IMR-90 (cell line): ENCODE measurements at regions not wholly inside any gene's neighbourhood (a gene's known extent, or its start where the extent isn't known, plus 50 kb on each side); places are given as distances from the start of the nearest gene placed in this dataset.

Source experiments
- ATAC-seq: fragments of 200-7000 bp; cut with Tn5 transposase; 2 replicates; pipeline ENCODE4 v1.9.1; 2020; ENCODE audit warnings: low read depth, mild to moderate bottlenecking, moderate library complexity
- BruUV-seq: library from RNA; stranded (reverse); fragments of 400-500 nt; replicated peaks from 2 replicates; lab custom pipeline; 2021; lab: Mats Ljungman, UMichigan
- CTCF ChIA-PET: fragments of 300-600 bp; formaldehyde crosslinking; extraction: SDS; loops from one replicate; lab custom pipeline; 2021; ENCODE audit warnings: antibody characterized with exemption; lab: Yijun Ruan, JAX
- POLR2A ChIA-PET: fragments of 300-600 bp; sonication (Branson Sonifier 250); formaldehyde crosslinking; loops from one replicate; lab custom pipeline; 2022; ENCODE audit warnings: antibody characterized with exemption; ENCODE audit not compliant: unreplicated experiment; lab: Charles Lee
- DNase-seq: peaks from one replicate; pipeline ENCODE4 v3.0.0; 2013
- H2AFZ ChIP-seq: replicated peaks from 2 replicates; pipeline ENCODE3; 2013; ENCODE audit warnings: low read length, mild to moderate bottlenecking; ENCODE audit not compliant: poor library complexity
- H2AK5ac ChIP-seq: 2 replicates; pipeline ENCODE4 v1.6.1; 2013; ENCODE audit warnings: low read depth, low read length, inconsistent platforms
- H2AK9ac ChIP-seq: replicated peaks from 2 replicates; pipeline ENCODE3; 2013; ENCODE audit warnings: mild to moderate bottlenecking, low read depth, low read length, moderate library complexity; ENCODE audit not compliant: poor library complexity
- H2BK120ac ChIP-seq: 2 replicates; pipeline ENCODE4 v1.6.1; 2013; ENCODE audit warnings: low read depth, low read length, inconsistent platforms
- H2BK15ac ChIP-seq: 3 replicates; pipeline ENCODE4 v1.6.1; 2013; ENCODE audit warnings: low read depth, low read length, inconsistent platforms
- H2BK20ac ChIP-seq: 2 replicates; pipeline ENCODE4 v1.6.1; 2013; ENCODE audit warnings: low read depth, mild to moderate bottlenecking, inconsistent platforms, low read length, moderate library complexity
- H2BK5ac ChIP-seq: 2 replicates; pipeline ENCODE4 v1.6.1; 2013; ENCODE audit warnings: mild to moderate bottlenecking, low read depth, low read length, inconsistent platforms; ENCODE audit not compliant: poor library complexity, severe bottlenecking
- H3K14ac ChIP-seq: replicated peaks from 2 replicates; pipeline ENCODE4 v1.6.1; 2013; ENCODE audit warnings: low read depth, low read length, inconsistent platforms
- H3K18ac ChIP-seq: 2 replicates; pipeline ENCODE4 v1.6.1; 2013; ENCODE audit warnings: low read depth, low read length, control low read depth
- H3K23ac ChIP-seq: 2 replicates; pipeline ENCODE4 v1.6.1; 2013; ENCODE audit warnings: low read depth, low read length, inconsistent platforms
- H3K27ac ChIP-seq: 2 replicates; pipeline ENCODE4 v1.5.1; 2013; ENCODE audit warnings: mild to moderate bottlenecking, control low read depth, low read length; ENCODE audit not compliant: insufficient read depth
- H3K27me3 ChIP-seq: 2 replicates; pipeline ENCODE4 v1.6.1; 2013; ENCODE audit warnings: low read length; ENCODE audit not compliant: control insufficient read depth, insufficient read depth
- H3K36me3 ChIP-seq: 2 replicates; pipeline ENCODE4 v1.6.1; 2013; ENCODE audit warnings: low read length, mixed read lengths; ENCODE audit not compliant: control insufficient read depth, insufficient read depth
- H3K4ac ChIP-seq: 2 replicates; pipeline ENCODE4 v1.6.1; 2013; ENCODE audit warnings: low read depth, low read length, inconsistent platforms
- H3K4me1 ChIP-seq: 2 replicates; pipeline ENCODE4 v1.6.1; 2013; ENCODE audit warnings: low read length, mixed read lengths; ENCODE audit not compliant: control insufficient read depth, insufficient read depth
- H3K4me2 ChIP-seq: 2 replicates; pipeline ENCODE4 v1.6.1; 2013; ENCODE audit warnings: low read depth, mild to moderate bottlenecking, control low read depth, low read length, moderate library complexity
- H3K4me3 ChIP-seq: 2 replicates; pipeline ENCODE4 v1.5.1; 2013; ENCODE audit warnings: low read depth, mild to moderate bottlenecking, control low read depth, low read length, moderate library complexity; ENCODE audit not compliant: insufficient read depth
- H3K56ac ChIP-seq: 2 replicates; pipeline ENCODE4 v1.6.1; 2013; ENCODE audit warnings: low read length, inconsistent platforms; ENCODE audit not compliant: insufficient read depth; ENCODE audit errors: extremely low read depth
- H3K79me1 ChIP-seq, 2 experiments: 2 replicates each; pipeline ENCODE4 v1.6.1; 2013; ENCODE audit warnings: low read length in 2 of 2, inconsistent platforms in 1 of 2, low read depth in 1 of 2
- H3K9ac ChIP-seq: 2 replicates; pipeline ENCODE4 v1.6.1; 2013; ENCODE audit warnings: low read depth, low read length, control low read depth
- H3K9me1 ChIP-seq: 2 replicates; pipeline ENCODE4 v1.6.1; 2013; ENCODE audit warnings: low read length, inconsistent platforms; ENCODE audit not compliant: insufficient read depth
- H3K9me3 ChIP-seq: 2 replicates; pipeline ENCODE4 v1.6.1; 2013; ENCODE audit warnings: low read length; ENCODE audit not compliant: control insufficient read depth, insufficient read depth
- H4K20me1 ChIP-seq: 2 replicates; pipeline ENCODE4 v1.6.1; 2013; ENCODE audit warnings: low read length, inconsistent platforms; ENCODE audit not compliant: insufficient read depth
- H4K5ac ChIP-seq: 2 replicates; pipeline ENCODE4 v1.6.1; 2013; ENCODE audit warnings: mild to moderate bottlenecking, low read depth, low read length, control low read depth
- H4K8ac ChIP-seq, 2 experiments: 2 replicates each; pipeline ENCODE4 v1.6.1; 2013; ENCODE audit warnings: low read depth in 2 of 2, low read length in 2 of 2, control low read depth in 1 of 2, inconsistent platforms in 1 of 2
- H4K91ac ChIP-seq: 2 replicates; pipeline ENCODE4 v1.6.1; 2013; ENCODE audit warnings: low read depth, low read length, inconsistent platforms; ENCODE audit not compliant: insufficient read depth
- CHD1 ChIP-seq: IDR thresholded peaks from 2 replicates; pipeline ENCODE4 v1.6.1; 2012; ENCODE audit warnings: low read depth, low read length, improper control_type of control experiment
- CTCF ChIP-seq: conservative IDR thresholded peaks from 2 replicates; pipeline ENCODE4 v1.5.1; 2012; ENCODE audit warnings: mild to moderate bottlenecking, low read depth, low read length, improper control_type of control experiment
- ELK1 ChIP-seq: fragments of 150-350 bp; IDR thresholded peaks from 2 replicates; pipeline ENCODE4 v1.6.1; 2016; ENCODE audit warnings: low read depth, mild to moderate bottlenecking, low read length, moderate library complexity, borderline replicate concordance
- FOS ChIP-seq: fragments of 150-350 bp; IDR thresholded peaks from 2 replicates; pipeline ENCODE4 v1.6.1; 2016; ENCODE audit warnings: low read depth, low read length
- MAZ ChIP-seq: IDR thresholded peaks from 2 replicates; pipeline ENCODE4 v1.6.1; 2012; ENCODE audit warnings: low read depth, mild to moderate bottlenecking, low read length, improper control_type of control experiment, moderate library complexity, borderline replicate concordance
- MXI1 ChIP-seq: IDR thresholded peaks from 2 replicates; pipeline ENCODE4 v1.6.1; 2012; ENCODE audit warnings: low read depth, mild to moderate bottlenecking, low read length, moderate library complexity, borderline replicate concordance
- NFE2L2 ChIP-seq: fragments of 150-350 bp; IDR thresholded peaks from 2 replicates; pipeline ENCODE4 v1.6.1; 2016; ENCODE audit warnings: low read depth, mild to moderate bottlenecking, low read length
- RAD21 ChIP-seq: IDR thresholded peaks from 2 replicates; pipeline ENCODE4 v1.6.1; 2012; ENCODE audit warnings: low read length, improper control_type of control experiment
- RFX5 ChIP-seq: IDR thresholded peaks from 2 replicates; pipeline ENCODE4 v1.8.0; 2012; ENCODE audit warnings: low read depth, mild to moderate bottlenecking, low read length, moderate library complexity
- SMC3 ChIP-seq: fragments of 150-350 bp; IDR thresholded peaks from 2 replicates; pipeline ENCODE4 v1.6.1; 2016; ENCODE audit warnings: low read depth, mild to moderate bottlenecking, antibody characterized with exemption, low read length, moderate library complexity
- USF2 ChIP-seq: fragments of 150-350 bp; IDR thresholded peaks from 2 replicates; pipeline ENCODE4 v1.6.1; 2017; ENCODE audit warnings: mild to moderate bottlenecking, antibody characterized with exemption, low read length, low read depth
- WGBS, 2 experiments: methylation state at CpG; one replicate each; pipeline versions ENCODE4 v1.1.5 to v1.1.7; 2013; ENCODE audit warnings: missing lambda C conversion rate in 2 of 2; ENCODE audit not compliant: insufficient read length in 1 of 2; ENCODE audit errors: extremely low coverage in 2 of 2; 5-methylcytosine and 5-hydroxymethylcytosine counted together
- dilution Hi-C: fragments of 300-500 bp; cut with HindIII; formaldehyde crosslinking; loops from one replicate; pipeline ENCODE4 v1.14.3; 2018; ENCODE audit warnings: low sequenced_read_pairs; ENCODE audit not compliant: unreplicated experiment
- in situ Hi-C: fragments of 300-500 bp; cut with MboI; formaldehyde crosslinking; loops from 3 replicates; pipeline ENCODE4 v1.14.3; 2019; ENCODE audit warnings: low sequenced_read_pairs, inconsistent platforms, mixed read lengths
- intact Hi-C: fragments of 100-400 bp; cut with micrococcal nuclease; formaldehyde crosslinking; loops from 2 replicates; pipeline ENCODE4 v1.10.0; 2022

DNA sequence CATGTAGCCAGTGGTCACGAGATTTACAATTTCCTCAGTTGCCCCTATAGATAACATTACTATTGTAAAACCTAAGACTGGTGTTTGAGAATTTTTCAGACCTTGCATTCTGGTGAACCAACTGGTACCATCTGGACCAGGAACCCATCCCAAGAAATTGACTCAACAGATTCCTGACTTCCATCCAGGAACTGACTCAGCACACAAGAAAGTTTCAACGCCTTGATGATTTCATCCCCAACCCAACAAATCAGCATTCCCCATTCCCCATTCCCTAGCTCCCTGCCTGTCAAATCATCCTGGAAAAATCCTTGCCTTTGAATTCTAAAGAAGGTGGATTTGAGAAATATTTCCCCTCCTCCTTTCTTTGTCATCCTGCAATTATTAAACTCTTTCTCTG is 529.8 kb upstream of the PRMT6 start:
- ATAC-seq (no peak), DNase-seq (peak; percentile 46)
- ChIA-PET CTCF (no interaction called here), POLR2A (no interaction called here)
- Histone ChIP-seq H4K5ac (no peak overlapping the region), H2BK120ac (no peak overlapping the region), H3K4me1 (no peaks in the 10 kb centered on the region), H3K4me2 (no peak overlapping the region), H3K18ac (no peak overlapping the region), H4K8ac (no peak overlapping the region), H3K79me1 (no peaks in the 10 kb centered on the region), H2BK20ac (no peak overlapping the region), H3K36me3 (no peaks in the 10 kb centered on the region), H3K9me3 (peaks cover 3% of the 10 kb centered on the region), H3K27me3 (no peaks in the 10 kb centered on the region), H2AFZ (no peak overlapping the region), H3K56ac (no peak overlapping the region), H3K4me3 (no peak overlapping the region), H3K14ac (no peak overlapping the region), H3K23ac (no peak overlapping the region), H2BK5ac (no peak overlapping the region), H2BK15ac (no peak overlapping the region), H3K27ac (no peak overlapping the region), H2AK9ac (no peak overlapping the region), H3K9ac (no peak overlapping the region), H2AK5ac (no peak overlapping the region), H3K9me1 (no peaks in the 10 kb centered on the region), H4K20me1 (no peaks in the 10 kb centered on the region), H3K4ac (no peak overlapping the region), H4K91ac (no peak overlapping the region)
- intact Hi-C loops (no loop called here), dilution Hi-C loops (no loop called here), in situ Hi-C loops (no loop called here)
- no CpG with 5 or more reads among the region's 2 CpGs for WGBS, 2 experiments
- no peak for TF ChIP-seq RFX5
- no peak for TF ChIP-seq SMC3
- TF ChIP-seq NFE2L2: no peak
- TF ChIP-seq RAD21: no peak
- no peak for TF ChIP-seq ELK1
- TF ChIP-seq CTCF: no peak
- no peak for TF ChIP-seq FOS
- no peak for TF ChIP-seq MAZ
- no peak for TF ChIP-seq MXI1
- TF ChIP-seq USF2: no peak
- no peak for TF ChIP-seq CHD1
- no TSS peak for BruUV-seq
